ENCODE measurements at regions not wholly inside any gene's neighbourhood (a gene's known extent, or its start where the extent isn't known, plus 50 kb on each side); places are given as distances from the start of the nearest gene placed in this dataset.
"Not testable (repeated sequence)": the region's sequence is repeated elsewhere in the genome, so short reads cannot be mapped to it uniquely, and the experiment has no call there.

- no peak overlapping the region for H3K4me3 ChIP-seq (ENCODE audit: low read length)
- DNase-seq (ENCODE audit: low read depth): no peak
- TF ChIP-seq CTCF (conservative IDR thresholded peaks at IDR 0.05; ENCODE audit: low read length): no peak
Measured at GRCh38 chr22:44566911-44567310, 68.9 kb upstream of the RTL6 start.

- not testable (repeated sequence) for H3K4me3 ChIP-seq (ENCODE audit: low read length); DNase-seq (ENCODE audit: low read depth)
Measured at GRCh38 chr22:44562651-44563050, 64.6 kb upstream of the RTL6 start.

- H3K4me3 ChIP-seq (ENCODE audit: low read length): no peak overlapping the region
- TF ChIP-seq CTCF (conservative IDR thresholded peaks at IDR 0.05; ENCODE audit: low read length): no peak
- no peak for DNase-seq (ENCODE audit: low read depth)
Measured at GRCh38 chr22:44561139-44561840, 63.3 kb upstream of the RTL6 start.

- not testable (repeated sequence) for H3K4me3 ChIP-seq (ENCODE audit: low read length)
- DNase-seq (ENCODE audit: low read depth): peak; percentile 80
Measured at GRCh38 chr22:44558671-44559070, 60.6 kb upstream of the RTL6 start.

GRCh38 chr22:44557872-44558271 is 59.8 kb upstream of the RTL6 start:
- H3K4me3 ChIP-seq (ENCODE audit: low read length); DNase-seq (ENCODE audit: low read depth): not testable (repeated sequence)

- DNase-seq (ENCODE audit: low read depth): no peak
- TF ChIP-seq CTCF (conservative IDR thresholded peaks at IDR 0.05; ENCODE audit: low read length): no peak
Measured at GRCh38 chr22:44557064-44557748, 59.2 kb upstream of the RTL6 start.

GRCh38 chr22:44555597-44555996 is 57.6 kb upstream of the RTL6 start:
- H3K4me3 ChIP-seq (ENCODE audit: low read length): no peak overlapping the region
- TF ChIP-seq CTCF (conservative IDR thresholded peaks at IDR 0.05; ENCODE audit: low read length): no peak
- no peak for DNase-seq (ENCODE audit: low read depth)

More at GRCh38 chr22:44557064-44557748, 59.2 kb upstream of the RTL6 start:
- no peak overlapping the region for H3K4me3 ChIP-seq (ENCODE audit: low read length)

- TF ChIP-seq CTCF (conservative IDR thresholded peaks at IDR 0.05; ENCODE audit: low read length): no peak
- H3K4me3 ChIP-seq (ENCODE audit: low read length): no peak overlapping the region
- no peak for DNase-seq (ENCODE audit: low read depth)
Measured at GRCh38 chr22:44555046-44555445, 57.0 kb upstream of the RTL6 start.

Measured in AG10803 (cell line).